Epidermal melanocyte (primary cell): ENCODE measurements at regions not wholly inside any gene's neighbourhood (a gene's known extent, or its start where the extent isn't known, plus 50 kb on each side); places are given as distances from the start of the nearest gene placed in this dataset.

Experiments
- DNase-seq: peaks from one replicate; pipeline ENCODE4 v3.0.0; 2011; ENCODE audit warnings: low spot score; ENCODE audit not compliant: insufficient read length

GRCh38 chr15:38171973-38172372 lies 80.7 kb upstream of the SPRED1 start:
- no peak for DNase-seq

- no peak for DNase-seq
These were observed 77.9 kb upstream of the SPRED1 start for GRCh38 chr15:38174691-38175090.

- DNase-seq, result no peak
These were observed 76.5 kb upstream of the SPRED1 start for GRCh38 chr15:38176155-38176554.

- no peak for DNase-seq
These were observed 75.9 kb upstream of the SPRED1 start for GRCh38 chr15:38176691-38177090.

GRCh38 chr15:38182900-38183299 lies 69.7 kb upstream of the SPRED1 start:
- no peak for DNase-seq

- no peak for DNase-seq
These were observed 66.1 kb upstream of the SPRED1 start for GRCh38 chr15:38186507-38186906.

- no peak for DNase-seq
These were observed 64.9 kb upstream of the SPRED1 start for GRCh38 chr15:38187630-38188313.

- no peak for DNase-seq
These were observed 62.9 kb upstream of the SPRED1 start for GRCh38 chr15:38189671-38190295.

GRCh38 chr15:38190501-38190900 lies 62.1 kb upstream of the SPRED1 start:
- DNase-seq, result no peak

- DNase-seq, result no peak
These were observed 60.1 kb upstream of the SPRED1 start for GRCh38 chr15:38192496-38192895.

GRCh38 chr15:38193496-38193895 lies 59.1 kb upstream of the SPRED1 start:
- DNase-seq, result no peak

- no peak for DNase-seq
These were observed 57.3 kb upstream of the SPRED1 start for GRCh38 chr15:38195191-38195901.

- DNase-seq, result no peak
These were observed 56.6 kb upstream of the SPRED1 start for GRCh38 chr15:38196076-38196475.

- peak; percentile 58 for DNase-seq
These were observed 55.1 kb upstream of the SPRED1 start for GRCh38 chr15:38197553-38197952.

GRCh38 chr15:38201714-38202113 lies 50.9 kb upstream of the SPRED1 start:
- DNase-seq, result no peak

- DNase-seq, result no peak
These were observed 50.3 kb upstream of the SPRED1 start for GRCh38 chr15:38202361-38202760.
